ENCODE measurements at regions not wholly inside any gene's neighbourhood (a gene's known extent, or its start where the extent isn't known, plus 50 kb on each side); places are given as distances from the start of the nearest gene placed in this dataset.

DNA sequence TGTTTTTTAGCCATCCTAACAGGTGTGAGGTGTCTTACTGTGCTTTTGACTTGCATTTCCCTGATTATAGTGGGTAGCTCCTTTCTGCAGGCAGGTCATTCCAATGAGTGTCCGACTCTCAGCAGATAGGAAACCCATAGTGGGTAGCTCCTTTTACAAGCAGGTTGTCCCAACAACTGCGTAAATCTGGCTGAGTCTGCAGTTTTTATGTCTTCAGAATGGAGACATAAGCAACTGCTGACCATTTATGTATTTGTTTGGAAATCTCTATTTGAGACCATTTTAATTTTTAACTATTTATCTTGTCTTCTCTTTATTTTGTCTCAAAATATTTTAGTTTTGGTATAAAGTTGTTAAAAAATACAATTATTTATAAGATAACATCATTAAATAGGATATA lies 839.4 kb downstream of the SLITRK6 start:
- TF ChIP-seq, protein P1, sequence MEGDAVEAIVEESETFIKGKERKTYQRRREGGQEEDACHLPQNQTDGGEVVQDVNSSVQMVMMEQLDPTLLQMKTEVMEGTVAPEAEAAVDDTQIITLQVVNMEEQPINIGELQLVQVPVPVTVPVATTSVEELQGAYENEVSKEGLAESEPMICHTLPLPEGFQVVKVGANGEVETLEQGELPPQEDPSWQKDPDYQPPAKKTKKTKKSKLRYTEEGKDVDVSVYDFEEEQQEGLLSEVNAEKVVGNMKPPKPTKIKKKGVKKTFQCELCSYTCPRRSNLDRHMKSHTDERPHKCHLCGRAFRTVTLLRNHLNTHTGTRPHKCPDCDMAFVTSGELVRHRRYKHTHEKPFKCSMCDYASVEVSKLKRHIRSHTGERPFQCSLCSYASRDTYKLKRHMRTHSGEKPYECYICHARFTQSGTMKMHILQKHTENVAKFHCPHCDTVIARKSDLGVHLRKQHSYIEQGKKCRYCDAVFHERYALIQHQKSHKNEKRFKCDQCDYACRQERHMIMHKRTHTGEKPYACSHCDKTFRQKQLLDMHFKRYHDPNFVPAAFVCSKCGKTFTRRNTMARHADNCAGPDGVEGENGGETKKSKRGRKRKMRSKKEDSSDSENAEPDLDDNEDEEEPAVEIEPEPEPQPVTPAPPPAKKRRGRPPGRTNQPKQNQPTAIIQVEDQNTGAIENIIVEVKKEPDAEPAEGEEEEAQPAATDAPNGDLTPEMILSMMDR (IDR thresholded peaks at IDR 0.05) = no peak

DNA sequence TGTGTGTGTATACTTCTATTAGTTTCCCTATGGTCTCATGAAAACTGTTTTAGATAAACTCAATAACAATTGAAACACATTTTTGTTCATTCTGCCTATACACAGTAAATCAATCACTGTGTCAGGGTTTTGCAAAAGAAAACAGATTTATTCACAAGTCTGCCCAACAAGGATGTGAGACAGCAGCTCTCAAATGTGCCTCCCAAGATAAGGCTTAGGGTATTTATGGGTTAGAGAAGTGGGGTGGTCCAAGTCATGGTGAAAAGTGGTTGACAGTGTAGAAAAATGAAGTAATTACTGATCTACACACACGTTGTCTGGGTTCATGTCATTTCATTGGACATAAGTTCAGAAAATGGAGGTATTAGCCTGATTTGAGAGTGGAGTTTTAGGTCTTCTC lies 844.6 kb downstream of the SLITRK6 start:
- TF ChIP-seq, protein P1 (IDR thresholded peaks at IDR 0.05) = no peak

DNA sequence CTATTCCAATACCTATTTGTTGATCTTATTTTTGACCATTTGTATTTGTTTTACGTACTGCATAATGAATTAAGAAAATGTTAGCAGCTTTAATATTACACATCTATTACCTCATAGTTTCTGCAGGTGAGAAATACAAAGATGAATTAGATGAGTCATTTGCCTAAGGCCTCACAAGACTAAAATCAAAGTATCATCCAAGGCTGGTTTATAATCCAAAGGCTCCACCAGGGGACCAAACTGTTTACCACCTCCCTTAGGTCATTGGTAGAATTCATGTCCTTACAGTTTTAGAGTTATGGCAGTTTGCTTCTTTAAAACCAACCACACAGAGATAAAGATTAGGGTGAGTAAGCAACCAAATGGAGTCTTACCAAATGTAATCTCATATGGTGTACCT lies 848.1 kb downstream of the SLITRK6 start:
- TF ChIP-seq, protein P1 (IDR thresholded peaks at IDR 0.05) = no peak

DNA sequence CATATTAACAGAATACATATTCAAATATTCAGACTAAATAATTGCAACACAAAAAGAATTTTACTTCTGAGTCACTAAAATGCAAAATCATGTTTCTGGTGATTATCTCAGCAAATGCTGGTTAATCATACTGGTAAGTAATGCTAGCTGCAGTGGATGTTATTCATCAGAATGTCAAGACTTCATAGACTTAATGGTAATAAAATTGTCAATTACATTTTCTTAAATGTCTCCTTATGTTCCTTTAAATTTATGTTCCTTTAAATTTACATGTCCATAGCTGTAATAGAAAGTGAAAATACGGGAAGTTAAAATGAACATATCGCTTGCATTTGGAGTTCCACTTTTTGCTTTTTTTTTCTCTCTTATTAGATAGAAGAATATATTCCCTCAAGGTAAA lies 853.0 kb downstream of the SLITRK6 start:
- TF ChIP-seq, protein P1 (IDR thresholded peaks at IDR 0.05) = no peak

DNA sequence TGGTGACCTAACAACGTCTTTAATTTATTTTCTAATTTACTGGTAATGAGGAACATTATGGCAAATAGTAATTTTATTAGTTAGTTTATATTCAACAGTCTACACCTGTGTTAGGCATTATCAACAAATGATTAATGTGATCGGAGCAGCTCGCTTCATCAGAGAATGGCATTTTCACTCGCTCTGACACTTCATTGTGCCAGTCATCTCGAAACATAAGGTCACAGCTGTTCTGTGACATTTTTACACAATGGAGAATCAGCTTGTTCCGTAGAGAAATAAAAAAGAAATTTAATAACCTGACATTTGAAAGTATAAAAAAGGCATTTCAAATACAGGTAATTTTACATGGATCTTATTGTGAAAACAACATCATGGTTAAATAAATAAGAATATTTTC lies 858.4 kb downstream of the SLITRK6 start:
- TF ChIP-seq, protein P1 (IDR thresholded peaks at IDR 0.05) = no peak

DNA sequence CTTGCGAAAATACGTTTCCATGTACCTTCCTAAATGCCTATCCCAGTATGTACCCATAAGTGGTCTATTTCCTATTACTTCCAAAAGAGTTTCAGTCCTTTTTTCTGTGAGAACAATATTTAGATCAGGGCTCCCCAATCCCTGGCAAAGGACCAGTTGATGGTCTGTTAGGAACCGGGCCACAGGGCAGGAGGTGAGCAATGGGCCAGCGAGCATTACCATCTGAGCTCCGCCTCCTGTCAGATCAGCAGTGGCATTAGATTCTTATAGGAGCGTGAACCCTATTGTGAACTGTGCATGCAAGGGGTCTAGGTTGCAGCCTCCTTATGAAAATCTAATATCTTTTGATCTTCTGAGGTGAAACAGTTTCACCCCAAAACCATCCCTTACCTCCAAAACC lies 859.1 kb downstream of the SLITRK6 start:
- TF ChIP-seq, protein P1 (IDR thresholded peaks at IDR 0.05) = no peak

DNA sequence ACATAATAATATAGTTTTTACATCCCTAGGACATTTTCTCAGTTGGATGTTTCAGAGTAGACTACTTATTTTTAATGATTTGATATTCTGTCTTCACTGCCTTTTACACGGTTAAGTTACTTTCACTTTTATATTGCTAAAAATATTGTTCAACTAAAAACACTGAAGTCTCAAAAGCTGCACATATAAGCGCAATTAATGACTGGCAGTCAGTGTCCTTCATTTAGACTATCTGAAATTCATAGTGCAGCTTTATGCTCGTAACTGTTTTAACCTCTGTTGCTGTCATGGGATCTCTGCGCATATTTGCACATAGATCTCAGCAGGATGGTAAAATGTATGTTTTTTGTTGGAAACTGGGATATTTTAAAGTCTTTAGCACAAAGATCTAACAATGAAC lies 864.3 kb downstream of the SLITRK6 start:
- TF ChIP-seq, protein P1 (IDR thresholded peaks at IDR 0.05) = no peak

DNA sequence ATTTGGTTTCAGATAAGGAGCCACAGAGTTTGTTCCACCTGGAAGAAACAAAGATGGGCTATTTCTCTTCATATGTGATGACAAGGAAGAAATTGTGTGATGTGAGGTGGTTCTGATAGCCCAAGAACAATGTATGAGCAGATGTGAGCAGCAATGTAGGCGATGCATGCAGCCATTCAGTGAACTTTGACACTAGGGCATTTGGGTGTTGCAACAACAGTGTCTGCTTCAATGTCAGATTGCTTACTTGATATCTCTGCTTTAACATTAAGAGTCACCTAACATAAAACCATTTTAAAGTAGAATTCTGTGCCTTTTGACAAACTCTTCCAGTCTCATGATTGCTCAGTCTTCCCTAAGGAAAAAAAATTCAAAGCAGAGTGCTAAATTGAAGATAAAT lies 865.4 kb downstream of the SLITRK6 start:
- TF ChIP-seq, protein P1 (IDR thresholded peaks at IDR 0.05) = no peak

All from LNCAP (cell line).